ENCODE measurements at regions not wholly inside any gene's neighbourhood (a gene's known extent, or its start where the extent isn't known, plus 50 kb on each side); places are given as distances from the start of the nearest gene placed in this dataset.
"Not testable (repeated sequence)": the region's sequence is repeated elsewhere in the genome, so short reads cannot be mapped to it uniquely, and the experiment has no call there.

GRCh38 chr4:3949916-3950315, 183.7 kb downstream of the ADRA2C start:
- H3K27ac Mint-ChIP-seq; H2AFZ ChIP-seq (ENCODE audit: insufficient read depth, low read depth, low read length, poor library complexity, severe bottlenecking); H3K79me2 ChIP-seq (ENCODE audit: insufficient read depth, low read length); H3K4me3 Mint-ChIP-seq; H3K4me3 ChIP-seq (replicated peaks in 1 of 3; ENCODE audit: low read depth in 2 of 3, low read length in 3 of 3); H3K27me3 ChIP-seq (ENCODE audit: control insufficient read depth in 2 of 2, insufficient read depth in 2 of 2, low read length in 2 of 2); H3K9ac ChIP-seq (ENCODE audit: insufficient read depth, low read length, poor library complexity, severe bottlenecking); H3K36me3 ChIP-seq (replicated peaks in 1 of 2; ENCODE audit: control insufficient read depth in 1 of 2, insufficient read depth in 2 of 2, low read length in 2 of 2); H3K36me3 Mint-ChIP-seq; H3K9me3 ChIP-seq (replicated peaks in 1 of 2; ENCODE audit: control insufficient read depth in 1 of 2, insufficient read depth in 1 of 2, low read length in 2 of 2); H3K27me3 Mint-ChIP-seq (ENCODE audit: low read depth in 3 of 3); H3K4me1 ChIP-seq (ENCODE audit: control insufficient read depth in 1 of 2, insufficient read depth in 2 of 2, low read length in 2 of 2); H3K9me3 Mint-ChIP-seq; H3K4me1 Mint-ChIP-seq; H3K4me2 ChIP-seq (replicated peaks; ENCODE audit: extremely low read depth, low read length, poor library complexity, severe bottlenecking); H3K27ac ChIP-seq (ENCODE audit: low read depth in 1 of 2, low read length in 2 of 2); H4K20me1 ChIP-seq (ENCODE audit: insufficient read depth, low read length); intact Hi-C loops (cut with micrococcal nuclease): not testable (repeated sequence)
- DNase-seq, result peak in 2 of 3 donors; percentile 29 to 30
- TF ChIP-seq CTCF (IDR thresholded peaks at IDR 0.05), result peak; percentile 56
- 81% methylated on average over 2 of the region's 5 CpGs for WGBS (ENCODE audit: insufficient coverage)

- H3K9me3 ChIP-seq (replicated peaks in 1 of 2; ENCODE audit: control insufficient read depth in 1 of 2, insufficient read depth in 1 of 2, low read length in 2 of 2); DNase-seq; H3K27ac Mint-ChIP-seq; H3K27ac ChIP-seq (ENCODE audit: low read depth in 1 of 2, low read length in 2 of 2); H3K27me3 ChIP-seq (ENCODE audit: control insufficient read depth in 2 of 2, insufficient read depth in 2 of 2, low read length in 2 of 2); intact Hi-C loops (cut with micrococcal nuclease); H3K4me1 ChIP-seq (ENCODE audit: control insufficient read depth in 1 of 2, insufficient read depth in 2 of 2, low read length in 2 of 2); H3K9me3 Mint-ChIP-seq; H3K4me3 ChIP-seq (replicated peaks in 1 of 3; ENCODE audit: low read depth in 2 of 3, low read length in 3 of 3); H3K4me3 Mint-ChIP-seq; H3K79me2 ChIP-seq (ENCODE audit: insufficient read depth, low read length); H3K9ac ChIP-seq (ENCODE audit: insufficient read depth, low read length, poor library complexity, severe bottlenecking); H3K36me3 ChIP-seq (replicated peaks in 1 of 2; ENCODE audit: control insufficient read depth in 1 of 2, insufficient read depth in 2 of 2, low read length in 2 of 2); H3K36me3 Mint-ChIP-seq; H4K20me1 ChIP-seq (ENCODE audit: insufficient read depth, low read length); H3K4me2 ChIP-seq (replicated peaks; ENCODE audit: extremely low read depth, low read length, poor library complexity, severe bottlenecking); H2AFZ ChIP-seq (ENCODE audit: insufficient read depth, low read depth, low read length, poor library complexity, severe bottlenecking): not testable (repeated sequence)
- Mint-ChIP-seq H3K4me1 (peaks cover 14% of the 10 kb centered on the region), H3K27me3 (ENCODE audit: low read depth in 3 of 3) (peaks cover 2 to 18% (median 5%) of the 10 kb centered on the region in 3 donors)
- 90% methylated on average over 2 of the region's 9 CpGs for WGBS (ENCODE audit: insufficient coverage)
Measured at GRCh38 chr4:3952443-3953139, 186.4 kb downstream of the ADRA2C start.

- H3K9me3 Mint-ChIP-seq; H3K27me3 ChIP-seq (ENCODE audit: control insufficient read depth in 2 of 2, insufficient read depth in 2 of 2, low read length in 2 of 2); H3K4me3 ChIP-seq (replicated peaks in 1 of 3; ENCODE audit: low read depth in 2 of 3, low read length in 3 of 3); H3K9me3 ChIP-seq (replicated peaks in 1 of 2; ENCODE audit: control insufficient read depth in 1 of 2, insufficient read depth in 1 of 2, low read length in 2 of 2); H3K79me2 ChIP-seq (ENCODE audit: insufficient read depth, low read length); H3K9ac ChIP-seq (ENCODE audit: insufficient read depth, low read length, poor library complexity, severe bottlenecking); H4K20me1 ChIP-seq (ENCODE audit: insufficient read depth, low read length); H3K27ac ChIP-seq (ENCODE audit: low read depth in 1 of 2, low read length in 2 of 2); H3K4me1 ChIP-seq (ENCODE audit: control insufficient read depth in 1 of 2, insufficient read depth in 2 of 2, low read length in 2 of 2); H3K4me2 ChIP-seq (replicated peaks; ENCODE audit: extremely low read depth, low read length, poor library complexity, severe bottlenecking); H3K36me3 ChIP-seq (replicated peaks in 1 of 2; ENCODE audit: control insufficient read depth in 1 of 2, insufficient read depth in 2 of 2, low read length in 2 of 2); H2AFZ ChIP-seq (ENCODE audit: insufficient read depth, low read depth, low read length, poor library complexity, severe bottlenecking); DNase-seq; H3K36me3 Mint-ChIP-seq; H3K27ac Mint-ChIP-seq; H3K4me3 Mint-ChIP-seq; intact Hi-C loops (cut with micrococcal nuclease): not testable (repeated sequence)
- WGBS (ENCODE audit: insufficient coverage), result 90% methylated on average over 2 of the region's 4 CpGs
- peaks cover 14% of the 10 kb centered on the region for H3K4me1 Mint-ChIP-seq
- peaks cover 5 to 23% (median 9%) of the 10 kb centered on the region in 3 donors for H3K27me3 Mint-ChIP-seq (ENCODE audit: low read depth in 3 of 3)
Measured at GRCh38 chr4:3953140-3953489, 186.9 kb downstream of the ADRA2C start.

GRCh38 chr4:3954540-3955320, 188.5 kb downstream of the ADRA2C start:
- intact Hi-C loops (cut with micrococcal nuclease); H4K20me1 ChIP-seq (ENCODE audit: insufficient read depth, low read length): not testable (repeated sequence)

More at GRCh38 chr4:3954540-3955320, 188.5 kb downstream of the ADRA2C start:
- DNase-seq, result peak; percentile 42 to 79 (median 58)
- under 1% methylated on average over 49 of the region's 53 CpGs for WGBS (ENCODE audit: insufficient coverage)
- H2AFZ ChIP-seq (ENCODE audit: insufficient read depth, low read depth, low read length, poor library complexity, severe bottlenecking), result peak overlapping the region; percentile 94
- H3K79me2 ChIP-seq (ENCODE audit: insufficient read depth, low read length); H3K27me3 ChIP-seq (ENCODE audit: control insufficient read depth in 2 of 2, insufficient read depth in 2 of 2, low read length in 2 of 2); H3K9me3 ChIP-seq (replicated peaks in 1 of 2; ENCODE audit: control insufficient read depth in 1 of 2, insufficient read depth in 1 of 2, low read length in 2 of 2); H3K9me3 Mint-ChIP-seq; H3K4me1 ChIP-seq (ENCODE audit: control insufficient read depth in 1 of 2, insufficient read depth in 2 of 2, low read length in 2 of 2); H3K36me3 ChIP-seq (replicated peaks in 1 of 2; ENCODE audit: control insufficient read depth in 1 of 2, insufficient read depth in 2 of 2, low read length in 2 of 2); H3K36me3 Mint-ChIP-seq: not testable (repeated sequence)
- peak overlapping the region in 1 of 2 donors; percentile 87 for H3K27ac ChIP-seq (ENCODE audit: low read depth in 1 of 2, low read length in 2 of 2)
- H3K4me2 ChIP-seq (replicated peaks; ENCODE audit: extremely low read depth, low read length, poor library complexity, severe bottlenecking), result peak overlapping the region; percentile 62
- Mint-ChIP-seq H3K27ac (peak overlapping the region; percentile 50 to 97 (median 92)), H3K4me1 (peaks cover 14% of the 10 kb centered on the region), H3K27me3 (ENCODE audit: low read depth in 3 of 3) (peaks cover 6 to 33% (median 15%) of the 10 kb centered on the region in 3 donors), H3K4me3 (peak overlapping the region; percentile 83 to 93)
- peak overlapping the region; percentile 64 for H3K9ac ChIP-seq (ENCODE audit: insufficient read depth, low read length, poor library complexity, severe bottlenecking)
- peak overlapping the region; percentile 40 to 79 (median 61) for H3K4me3 ChIP-seq (replicated peaks in 1 of 3; ENCODE audit: low read depth in 2 of 3, low read length in 3 of 3)
